Esophagus squamous epithelium (tissue), 4 donors: ENCODE measurements at regions not wholly inside any gene's neighbourhood (a gene's known extent, or its start where the extent isn't known, plus 50 kb on each side); places are given as distances from the start of the nearest gene placed in this dataset.

ENCODE experiments used
- CTCF ChIP-seq, 6 experiments: fragments of 450-650 bp in 4 of 6; fragments of 200-600 bp in 2 of 6; sonication (generic) in 2 of 6; IDR thresholded peaks; one replicate each; pipeline ENCODE4 v1.5.1; 2016 to 2019; ENCODE audit warnings: antibody characterized with exemption in 6 of 6, mild to moderate bottlenecking in 4 of 6, moderate library complexity in 4 of 6
- POLR2A ChIP-seq, 4 donors: fragments of 450-650 bp; IDR thresholded peaks; one replicate each; pipeline ENCODE4 v1.6.1; 2017; ENCODE audit warnings: antibody characterized with exemption in 4 of 4, mild to moderate bottlenecking in 4 of 4, moderate library complexity in 3 of 4

- TF ChIP-seq CTCF (IDR thresholded peaks at IDR 0.05) (no peak), POLR2A (IDR thresholded peaks at IDR 0.05) (no peak)
Observed at GRCh38 chr6:154887051-154887450, 108.1 kb upstream of the TIAM2 start.
